Astrocyte of the spinal cord (primary cell): ENCODE measurements at regions not wholly inside any gene's neighbourhood (a gene's known extent, or its start where the extent isn't known, plus 50 kb on each side); places are given as distances from the start of the nearest gene placed in this dataset.

ENCODE experiments used
- DNase-seq: peaks from one replicate; pipeline ENCODE4 v3.0.0; 2011; ENCODE audit warnings: low read depth, low spot score
- H3K4me3 ChIP-seq: 2 replicates; pipeline ENCODE4 v1.5.1; 2011; ENCODE audit warnings: low read depth, mild to moderate bottlenecking, low read length, moderate library complexity
- CTCF ChIP-seq: IDR thresholded peaks from 2 replicates; pipeline ENCODE4 v1.5.1; 2012; ENCODE audit warnings: low read depth, mild to moderate bottlenecking, low read length, inconsistent platforms
- in situ Hi-C: cut with HindIII; loops from 2 replicates; pipeline ENCODE4 v1.10.0; 2017; ENCODE audit warnings: low sequenced_read_pairs

DNA sequence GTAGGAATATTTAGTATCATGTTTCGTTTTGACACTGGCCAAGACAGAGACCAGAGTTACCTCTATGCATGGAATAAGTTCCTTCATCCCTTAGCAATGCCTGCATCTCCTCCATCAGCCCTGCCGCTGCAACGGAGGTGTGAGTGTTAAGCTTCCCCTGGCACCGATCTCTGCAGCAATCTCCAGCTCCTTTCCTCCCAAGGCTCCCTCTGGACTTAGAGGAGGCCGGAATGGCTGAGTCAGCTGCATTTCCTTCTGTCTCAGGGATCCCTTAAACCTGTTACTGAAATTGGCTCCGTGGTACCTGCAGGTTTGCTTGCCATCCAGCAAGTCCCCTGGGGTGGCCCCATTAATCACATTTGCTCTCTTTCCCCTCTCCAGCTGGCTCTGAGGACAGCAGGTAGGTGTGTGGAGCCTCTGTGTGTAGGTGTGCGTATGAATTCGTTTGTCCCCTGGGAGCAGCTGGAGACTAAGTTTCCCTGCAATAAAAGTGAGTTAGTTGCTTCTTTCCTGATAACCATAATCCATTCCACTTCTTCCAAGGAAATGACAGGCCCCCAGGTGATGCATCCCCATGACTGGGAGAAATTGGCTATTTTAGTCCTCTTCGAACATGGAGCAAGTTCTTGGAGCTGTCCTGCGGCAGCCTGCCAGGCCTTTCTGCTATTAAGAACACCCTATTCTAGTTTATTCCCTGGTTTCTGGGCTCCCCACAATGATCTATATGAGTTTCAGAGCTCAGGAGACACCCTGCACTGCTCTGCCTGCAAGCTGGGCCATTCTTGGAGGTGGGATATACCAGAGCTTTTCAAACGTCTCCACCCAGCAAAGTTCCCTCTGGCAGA is 457.2 kb upstream of the CADM1 start:
- H3K4me3 ChIP-seq: no peak overlapping the region
- in situ Hi-C loops: no loop called here
- no peak for DNase-seq
- no peak for TF ChIP-seq CTCF

DNA sequence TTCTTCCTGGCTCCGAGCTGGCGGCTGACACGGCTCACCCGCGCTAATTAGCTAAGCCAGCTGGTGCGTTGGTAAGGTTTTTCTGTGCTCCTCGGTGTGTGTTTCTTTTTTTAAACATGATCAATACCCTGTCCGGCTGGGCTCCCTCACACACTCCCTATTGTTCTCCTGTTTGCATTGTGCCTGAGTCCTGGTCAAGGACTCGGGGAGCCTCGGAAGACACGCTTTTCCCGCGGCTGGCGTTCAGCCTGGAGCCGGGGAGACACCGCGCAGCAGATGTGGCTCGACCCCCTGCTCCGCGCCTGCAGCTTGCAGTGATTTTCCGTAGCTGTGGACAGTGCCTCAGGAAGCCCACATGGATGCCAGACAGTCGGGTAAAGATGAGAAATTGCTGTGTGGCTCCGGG is 454.9 kb upstream of the CADM1 start:
- DNase-seq: no peak
- no peak overlapping the region for H3K4me3 ChIP-seq
- TF ChIP-seq CTCF: no peak
- in situ Hi-C loops: no loop called here

DNA sequence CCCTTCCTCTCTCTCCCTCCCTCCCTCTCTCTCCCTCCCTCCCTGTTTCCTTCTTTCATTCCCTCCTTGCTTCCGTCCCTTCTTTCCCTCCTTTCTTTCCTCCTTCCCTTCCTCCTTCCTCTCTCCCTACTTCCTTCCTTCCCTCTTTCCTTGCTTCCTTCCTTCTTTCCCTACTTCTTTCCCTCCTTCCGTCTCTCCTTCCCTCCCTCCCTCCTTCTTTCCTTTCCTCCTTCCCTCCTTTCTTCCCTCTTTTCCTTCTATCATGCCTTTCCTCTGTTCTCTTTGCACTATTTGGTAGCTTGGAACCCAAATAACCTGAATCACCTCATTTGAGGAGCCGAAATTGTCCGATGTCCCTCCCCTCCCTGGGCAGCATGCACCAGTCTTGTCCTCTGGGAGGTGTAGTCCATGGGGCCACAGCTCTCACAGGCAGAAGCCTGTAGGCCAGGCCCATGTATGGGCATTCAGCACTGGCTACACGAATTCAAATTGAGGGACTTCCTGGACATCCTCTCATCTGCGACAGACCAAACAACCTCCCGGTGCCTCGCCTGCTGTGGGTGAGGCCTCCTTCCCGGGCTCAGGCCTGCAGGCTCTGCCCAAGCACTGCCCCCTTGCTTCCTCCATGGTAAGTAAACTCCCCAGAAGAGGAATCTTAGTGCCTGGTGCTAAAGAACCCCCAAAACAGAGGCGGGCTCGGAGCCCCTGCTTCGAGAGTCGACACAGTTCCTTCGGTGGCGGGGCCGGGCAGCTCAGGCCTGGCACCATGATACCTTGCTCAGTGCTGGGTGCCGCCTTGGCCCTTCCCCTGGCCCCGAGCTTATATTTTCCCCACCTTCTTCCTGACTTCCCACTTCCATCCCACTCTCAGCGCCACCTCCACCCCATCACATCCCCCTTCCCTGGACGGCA is 454.1 kb upstream of the CADM1 start:
- no peak for TF ChIP-seq CTCF
- in situ Hi-C loops: no loop called here
- no peak for DNase-seq
- no peak overlapping the region for H3K4me3 ChIP-seq

DNA sequence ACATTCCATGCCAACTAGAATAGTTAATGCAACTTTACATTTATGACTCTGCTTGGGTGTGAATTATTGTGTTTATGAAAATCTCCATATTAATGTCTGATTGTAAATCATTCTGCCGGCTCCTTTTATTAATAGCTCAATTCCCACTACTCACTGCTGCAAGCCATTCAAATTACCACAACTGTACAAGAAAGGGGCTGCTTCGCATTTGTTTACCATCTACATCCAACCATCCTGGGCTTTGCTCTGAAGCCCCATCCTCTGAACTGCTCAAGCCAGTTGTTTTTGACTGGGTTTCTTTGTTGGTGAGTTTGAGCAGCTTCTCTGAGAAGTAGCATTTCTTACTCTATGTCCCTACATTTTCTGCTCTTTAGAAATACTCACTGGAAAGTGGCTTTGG is 451.6 kb upstream of the CADM1 start:
- no peak overlapping the region for H3K4me3 ChIP-seq
- in situ Hi-C loops: no loop called here
- DNase-seq: no peak
- no peak for TF ChIP-seq CTCF

DNA sequence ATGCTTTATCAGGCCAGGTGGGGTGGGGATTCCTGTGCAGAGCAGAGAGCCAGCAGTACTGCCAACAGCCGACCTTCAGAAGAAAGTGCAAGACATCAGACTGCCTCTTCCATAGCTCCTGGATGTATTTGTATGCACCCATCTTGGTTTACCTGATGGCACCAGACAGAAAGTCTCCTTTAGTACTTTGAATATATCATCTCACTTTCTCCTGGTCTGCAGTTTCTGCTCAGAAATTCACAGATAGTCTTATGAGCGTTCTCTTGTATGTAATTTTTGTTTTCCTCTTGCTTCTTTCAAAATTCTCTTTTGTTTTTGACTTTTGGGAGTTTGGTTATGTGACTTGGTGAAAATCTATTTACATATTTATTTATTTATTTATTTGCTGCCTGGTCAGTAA is 446.4 kb upstream of the CADM1 start:
- in situ Hi-C loops: no loop called here

More for the DNA sequence above, 446.4 kb upstream of the CADM1 start:
- no peak for DNase-seq
- H3K4me3 ChIP-seq: no peak overlapping the region
- TF ChIP-seq CTCF: no peak
